ENCODE measurements at regions not wholly inside any gene's neighbourhood (a gene's known extent, or its start where the extent isn't known, plus 50 kb on each side); places are given as distances from the start of the nearest gene placed in this dataset.

- ChIA-PET POLR2A (ENCODE audit: unreplicated experiment) (no interaction called here), CTCF (no interaction called here)
- intact Hi-C loops (cut with micrococcal nuclease; ENCODE audit: unreplicated experiment) = no loop called here
- Histone ChIP-seq H3K79me2 (ENCODE audit: low read depth) (no peaks in the 10 kb centered on the region), H3K9me3 (ENCODE audit: insufficient read depth, low read depth) (no peaks in the 10 kb centered on the region), H3K4me3 (no peak overlapping the region), H2AFZ (no peak overlapping the region), H3K27ac (no peak overlapping the region), H3K36me3 (ENCODE audit: low read depth) (no peaks in the 10 kb centered on the region), H3K4me1 (replicated peaks; ENCODE audit: insufficient read depth) (no peaks in the 10 kb centered on the region), H3K9me2 (ENCODE audit: insufficient read depth) (no peaks in the 10 kb centered on the region), H4K20me1 (ENCODE audit: insufficient read depth) (no peaks in the 10 kb centered on the region; the same call in 1 of the 2 replicates), H3F3A (ENCODE audit: insufficient read depth, low read depth) (no peaks in the 10 kb centered on the region), H3K27me3 (ENCODE audit: insufficient read depth, low read depth) (peaks cover 15% of the 10 kb centered on the region; the same call in 1 of the 2 replicates), H3K4me2 (no peak overlapping the region)
- no TSS peak for BruUV-seq (replicated peaks)
- DNase-seq = no peak
- TF ChIP-seq CTCF (conservative IDR thresholded peaks at IDR 0.05) = no peak
- no peak for TF ChIP-seq EZH2 (IDR thresholded peaks at IDR 0.05; ENCODE audit: low read depth)
Measured at GRCh38 chr12:69095765-69096477, 143.4 kb upstream of the CPSF6 start.

GRCh38 chr12:69096669-69097335, 142.6 kb upstream of the CPSF6 start:
- Histone ChIP-seq H3F3A (ENCODE audit: insufficient read depth, low read depth) (no peaks in the 10 kb centered on the region), H3K4me3 (no peak overlapping the region), H3K36me3 (ENCODE audit: low read depth) (no peaks in the 10 kb centered on the region), H3K4me1 (replicated peaks; ENCODE audit: insufficient read depth) (no peaks in the 10 kb centered on the region), H2AFZ (no peak overlapping the region), H3K27me3 (ENCODE audit: insufficient read depth, low read depth) (peaks cover 8% of the 10 kb centered on the region; the same call in 1 of the 2 replicates), H3K4me2 (no peak overlapping the region), H3K79me2 (ENCODE audit: low read depth) (no peaks in the 10 kb centered on the region), H3K27ac (no peak overlapping the region), H4K20me1 (ENCODE audit: insufficient read depth) (no peaks in the 10 kb centered on the region; the same call in 1 of the 2 replicates), H3K9me2 (ENCODE audit: insufficient read depth) (no peaks in the 10 kb centered on the region), H3K9me3 (ENCODE audit: insufficient read depth, low read depth) (no peaks in the 10 kb centered on the region)
- no peak for DNase-seq
- TF ChIP-seq EZH2 (IDR thresholded peaks at IDR 0.05; ENCODE audit: low read depth) (no peak), CTCF (conservative IDR thresholded peaks at IDR 0.05) (no peak)
- no TSS peak for BruUV-seq (replicated peaks)
- intact Hi-C loops (cut with micrococcal nuclease; ENCODE audit: unreplicated experiment) = no loop called here
- ChIA-PET CTCF (no interaction called here), POLR2A (ENCODE audit: unreplicated experiment) (no interaction called here)

DNA sequence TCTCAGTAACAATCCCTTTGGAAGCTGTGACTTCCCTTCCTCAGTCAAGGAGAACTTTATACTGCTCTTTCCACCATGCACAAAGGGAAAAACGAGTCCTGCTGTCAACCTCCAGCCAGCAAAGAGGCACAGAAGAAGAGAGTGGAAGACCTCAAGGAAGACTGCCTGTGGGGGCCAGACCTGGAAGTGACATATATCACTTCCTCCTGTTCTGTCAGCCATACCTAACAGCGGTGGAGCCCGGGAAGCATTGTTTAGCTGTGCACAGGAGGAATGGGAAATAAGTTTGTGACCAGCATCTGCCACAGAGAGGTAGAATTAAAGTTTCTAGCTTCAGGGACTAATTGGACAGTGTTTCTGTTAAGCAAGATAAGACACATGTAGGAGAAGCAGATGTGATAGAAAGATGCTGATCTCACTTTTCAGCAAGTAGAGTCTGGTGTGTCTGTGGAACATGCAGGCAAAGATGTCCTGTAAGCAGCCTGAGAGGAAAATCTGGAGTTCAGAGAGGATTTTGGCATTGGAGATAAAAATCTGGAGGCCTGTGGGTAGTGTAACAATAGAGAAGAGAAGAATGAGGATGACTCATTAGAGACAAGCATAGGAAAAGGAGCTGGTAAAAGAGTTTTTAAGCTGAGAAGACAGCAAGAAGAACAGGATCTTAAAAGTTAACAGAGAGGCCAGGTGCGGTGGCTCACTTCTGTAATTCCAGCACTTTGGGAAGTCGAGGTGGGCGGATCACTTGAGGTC, 141.6 kb upstream of the CPSF6 start:
- Histone ChIP-seq H3K27ac (no peak overlapping the region), H3K4me3 (no peak overlapping the region), H3F3A (ENCODE audit: insufficient read depth, low read depth) (no peaks in the 10 kb centered on the region), H3K79me2 (ENCODE audit: low read depth) (no peaks in the 10 kb centered on the region), H3K27me3 (ENCODE audit: insufficient read depth, low read depth) (0 out of 2 replicates have a peak, but pooled peaks cover 4% of the 10 kb centered on the region), H3K9me2 (ENCODE audit: insufficient read depth) (no peaks in the 10 kb centered on the region), H3K4me2 (no peak overlapping the region), H3K36me3 (ENCODE audit: low read depth) (no peaks in the 10 kb centered on the region), H3K9me3 (ENCODE audit: insufficient read depth, low read depth) (no peaks in the 10 kb centered on the region), H3K4me1 (replicated peaks; ENCODE audit: insufficient read depth) (no peaks in the 10 kb centered on the region), H4K20me1 (ENCODE audit: insufficient read depth) (no peaks in the 10 kb centered on the region; the same call in 1 of the 2 replicates), H2AFZ (no peak overlapping the region)
- peak in 1 of 2 experiments; percentile 6 for DNase-seq
- BruUV-seq (replicated peaks) = no TSS peak
- POLR2A ChIA-PET (ENCODE audit: unreplicated experiment) = interaction anchor here (0.5 kb wide), 1 partner anchor 417 kb away, joined by 3 read pairs; no protein-coding TSS in a partner anchor
- no peak for TF ChIP-seq CTCF (conservative IDR thresholded peaks at IDR 0.05)
- TF ChIP-seq EZH2 (IDR thresholded peaks at IDR 0.05; ENCODE audit: low read depth) = no peak
- intact Hi-C loops (cut with micrococcal nuclease; ENCODE audit: unreplicated experiment) = no loop called here
- CTCF ChIA-PET = no interaction called here

Measured in PC-9 (cell line).